ENCODE measurements at regions not wholly inside any gene's neighbourhood (a gene's known extent, or its start where the extent isn't known, plus 50 kb on each side); places are given as distances from the start of the nearest gene placed in this dataset.

DNA sequence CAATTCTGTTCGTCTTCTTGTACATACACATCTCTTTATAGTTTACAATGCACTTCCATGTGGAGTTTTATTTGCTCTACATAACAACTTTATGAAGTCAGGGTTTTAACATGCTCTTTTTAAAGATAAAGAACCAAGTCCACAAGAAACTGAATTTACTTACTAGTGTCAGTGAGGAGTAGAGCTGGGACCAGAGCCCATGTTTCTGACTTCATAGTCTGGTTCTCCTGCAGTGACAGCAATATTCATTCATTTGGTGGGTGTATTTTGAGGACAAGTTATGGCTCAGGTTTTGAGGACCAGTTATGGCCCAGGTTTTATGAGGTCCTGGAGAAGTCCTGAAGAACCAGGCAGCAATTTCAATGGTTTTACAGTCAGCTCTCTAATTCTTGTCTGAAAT lies 481.9 kb upstream of the TNC start:
- DNase-seq (ENCODE audit: low read depth): no peak
- Histone ChIP-seq H3K36me3 (ENCODE audit: control insufficient read depth, insufficient read depth, low read length) (no peaks in the 10 kb centered on the region), H3K27me3 (ENCODE audit: control insufficient read depth, insufficient read depth, low read length) (no peaks in the 10 kb centered on the region), H3K4me3 (ENCODE audit: low read depth, low read length) (no peak overlapping the region)
- TF ChIP-seq, protein P1, sequence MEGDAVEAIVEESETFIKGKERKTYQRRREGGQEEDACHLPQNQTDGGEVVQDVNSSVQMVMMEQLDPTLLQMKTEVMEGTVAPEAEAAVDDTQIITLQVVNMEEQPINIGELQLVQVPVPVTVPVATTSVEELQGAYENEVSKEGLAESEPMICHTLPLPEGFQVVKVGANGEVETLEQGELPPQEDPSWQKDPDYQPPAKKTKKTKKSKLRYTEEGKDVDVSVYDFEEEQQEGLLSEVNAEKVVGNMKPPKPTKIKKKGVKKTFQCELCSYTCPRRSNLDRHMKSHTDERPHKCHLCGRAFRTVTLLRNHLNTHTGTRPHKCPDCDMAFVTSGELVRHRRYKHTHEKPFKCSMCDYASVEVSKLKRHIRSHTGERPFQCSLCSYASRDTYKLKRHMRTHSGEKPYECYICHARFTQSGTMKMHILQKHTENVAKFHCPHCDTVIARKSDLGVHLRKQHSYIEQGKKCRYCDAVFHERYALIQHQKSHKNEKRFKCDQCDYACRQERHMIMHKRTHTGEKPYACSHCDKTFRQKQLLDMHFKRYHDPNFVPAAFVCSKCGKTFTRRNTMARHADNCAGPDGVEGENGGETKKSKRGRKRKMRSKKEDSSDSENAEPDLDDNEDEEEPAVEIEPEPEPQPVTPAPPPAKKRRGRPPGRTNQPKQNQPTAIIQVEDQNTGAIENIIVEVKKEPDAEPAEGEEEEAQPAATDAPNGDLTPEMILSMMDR (IDR thresholded peaks at IDR 0.05; ENCODE audit: insufficient read depth, low read depth, low read length): no peak
- CTCF ChIA-PET: interaction anchor here (0.6 to 1.6 kb wide), 2 partner anchors 10 to 972 kb away, joined by 3 to 6 read pairs; no protein-coding TSS in a partner anchor
- POLR2A ChIA-PET: interaction anchor here (0.6 kb wide), 1 partner anchor 497 kb away, joined by 3 read pairs; no protein-coding TSS in a partner anchor

DNA sequence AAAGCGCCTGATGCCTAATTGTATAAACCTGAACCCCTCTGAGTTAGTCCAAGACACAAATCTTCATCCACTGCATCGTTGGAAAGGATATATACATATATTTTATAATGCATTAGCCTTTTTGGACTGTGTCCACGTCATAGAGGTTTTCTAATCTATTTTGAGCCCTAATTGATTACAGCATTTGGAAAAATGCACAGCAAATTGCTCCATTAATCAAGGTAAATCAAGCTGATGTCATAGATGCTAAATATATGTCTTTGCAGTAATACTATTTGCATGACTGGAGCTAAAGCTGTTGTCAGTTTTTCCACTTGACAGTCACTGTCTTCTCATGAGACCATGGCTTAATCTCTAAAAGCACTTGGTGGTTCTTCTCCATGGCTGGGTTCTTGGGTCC lies 483.5 kb upstream of the TNC start:
- CTCF ChIA-PET: interaction anchor here (1.0 to 1.6 kb wide), 3 partner anchors 24 to 1043 kb away, joined by 3 to 6 read pairs (median 3); no protein-coding TSS in a partner anchor
- TF ChIP-seq, protein P1 (IDR thresholded peaks at IDR 0.05; ENCODE audit: insufficient read depth, low read depth, low read length): no peak
- H3K36me3 ChIP-seq (ENCODE audit: control insufficient read depth, insufficient read depth, low read length): no peaks in the 10 kb centered on the region
- H3K4me3 ChIP-seq (ENCODE audit: low read depth, low read length): no peak overlapping the region
- no peak for DNase-seq (ENCODE audit: low read depth)
- no peaks in the 10 kb centered on the region for H3K27me3 ChIP-seq (ENCODE audit: control insufficient read depth, insufficient read depth, low read length)
- POLR2A ChIA-PET: interaction anchor here (0.6 kb wide), 1 partner anchor 71 kb away, joined by 3 read pairs; no protein-coding TSS in a partner anchor

GRCh38 chr9:115604831-115605483 lies 487.0 kb upstream of the TNC start:
- TF ChIP-seq, protein P1 (IDR thresholded peaks at IDR 0.05; ENCODE audit: insufficient read depth, low read depth, low read length): no peak
- H3K4me3 ChIP-seq (ENCODE audit: low read depth, low read length): no peak overlapping the region
- CTCF ChIA-PET: interaction anchor here (0.7 to 1.8 kb wide), 5 partner anchors 10 to 1057 kb away, joined by 3 to 6 read pairs (median 5); no protein-coding TSS in a partner anchor
- no peaks in the 10 kb centered on the region for H3K36me3 ChIP-seq (ENCODE audit: control insufficient read depth, insufficient read depth, low read length)
- DNase-seq (ENCODE audit: low read depth): peak; percentile 90
- no peaks in the 10 kb centered on the region for H3K27me3 ChIP-seq (ENCODE audit: control insufficient read depth, insufficient read depth, low read length)
- POLR2A ChIA-PET: interaction anchor here (0.5 to 0.8 kb wide), 3 partner anchors 9 to 979 kb away, joined by 4 read pairs; no protein-coding TSS in a partner anchor

GRCh38 chr9:115606838-115607237 lies 488.9 kb upstream of the TNC start:
- DNase-seq (ENCODE audit: low read depth): no peak

More at GRCh38 chr9:115606838-115607237, 488.9 kb upstream of the TNC start:
- ChIA-PET POLR2A (no interaction called here), CTCF (interaction anchor here (2.0 kb wide), 1 partner anchor 66 kb away, joined by 4 read pairs; no protein-coding TSS in a partner anchor)
- TF ChIP-seq, protein P1 (IDR thresholded peaks at IDR 0.05; ENCODE audit: insufficient read depth, low read depth, low read length): no peak
- H3K36me3 ChIP-seq (ENCODE audit: control insufficient read depth, insufficient read depth, low read length): no peaks in the 10 kb centered on the region
- H3K27me3 ChIP-seq (ENCODE audit: control insufficient read depth, insufficient read depth, low read length): no peaks in the 10 kb centered on the region
- no peak overlapping the region for H3K4me3 ChIP-seq (ENCODE audit: low read depth, low read length)
